ENCODE measurements at regions not wholly inside any gene's neighbourhood (a gene's known extent, or its start where the extent isn't known, plus 50 kb on each side); places are given as distances from the start of the nearest gene placed in this dataset.
"Not testable (repeated sequence)": the region's sequence is repeated elsewhere in the genome, so short reads cannot be mapped to it uniquely, and the experiment has no call there.

GRCh38 chr1:120664376-120665249, 59.1 kb upstream of the NBPF26 start:
- not testable (repeated sequence) for DNase-seq (ENCODE audit: low spot score)

DNA sequence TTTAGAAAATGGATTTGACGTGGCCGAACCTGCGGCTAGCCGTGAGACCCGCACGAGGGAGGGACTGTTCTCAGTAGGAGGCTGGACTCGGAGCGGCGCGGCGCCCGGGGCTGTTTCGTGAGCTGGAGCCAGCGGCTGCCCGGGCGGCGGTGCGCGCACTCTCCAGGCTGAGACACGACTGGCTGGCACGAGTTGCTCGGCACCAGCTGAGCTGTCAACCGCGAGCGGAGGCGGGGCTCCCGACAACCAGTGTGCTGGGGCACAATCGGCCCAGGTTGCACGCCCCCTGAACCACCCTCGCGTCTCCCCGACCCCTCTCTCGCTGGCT, 58.5 kb upstream of the NBPF26 start:
- not testable (repeated sequence) for DNase-seq (ENCODE audit: low spot score)

- not testable (repeated sequence) for DNase-seq (ENCODE audit: low spot score)
These were observed 55.6 kb upstream of the NBPF26 start for GRCh38 chr1:120668187-120668586.

Small RNAs in the stretch of these regions (small RNA-seq; reads per million reads assigned to genes)
- 0 reads per million in 2 experiments for gene RF00004

All from SK-N-DZ (cell line).